HG03159 (cell line): ENCODE measurements at regions not wholly inside any gene's neighbourhood (a gene's known extent, or its start where the extent isn't known, plus 50 kb on each side); places are given as distances from the start of the nearest gene placed in this dataset.

ENCODE experiments used
- ATAC-seq: cut with Tn5 transposase; IDR thresholded peaks from one replicate; pipeline ENCODE4 v1.9.1; 2021; ENCODE audit warnings: mild to moderate bottlenecking, moderate library complexity; ENCODE audit not compliant: unreplicated experiment

DNA sequence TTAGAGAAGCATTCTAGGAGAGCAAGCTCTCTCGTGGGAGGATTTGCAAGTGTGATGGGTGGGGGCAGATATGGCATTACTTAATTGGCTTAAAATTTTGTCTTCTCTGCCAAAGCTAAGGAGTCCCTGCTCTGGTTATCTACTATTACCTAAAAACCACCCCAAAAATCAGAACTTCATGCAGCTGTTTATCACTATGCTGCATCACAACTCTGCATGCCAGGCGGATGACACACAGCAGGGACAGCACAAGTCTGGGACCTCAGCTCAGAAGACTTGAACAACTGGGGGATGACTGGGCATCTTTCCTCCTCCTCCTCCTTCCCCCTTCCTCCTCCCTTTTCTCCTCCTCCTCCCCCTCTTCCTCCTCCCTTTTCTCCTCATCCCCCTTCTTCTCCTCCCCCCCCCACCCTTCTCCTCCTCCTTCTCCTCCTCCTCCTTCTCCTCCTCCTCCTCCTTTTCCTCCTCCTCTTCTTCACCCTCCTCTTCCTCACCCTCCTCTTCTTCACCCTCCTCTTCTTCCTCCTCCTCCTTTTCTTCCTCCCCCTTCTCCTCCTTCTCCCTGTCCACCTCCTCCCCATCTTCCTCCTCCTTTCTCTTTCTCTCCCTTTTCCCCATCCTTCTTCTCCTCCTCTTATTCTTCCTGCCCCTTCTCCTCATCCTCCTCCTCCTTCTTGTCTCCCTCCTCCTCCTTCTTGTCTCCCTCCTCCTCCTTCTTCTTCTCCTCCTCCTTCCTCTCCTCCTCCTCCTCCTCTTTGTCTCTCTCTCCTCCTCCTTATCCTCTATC, 218.6 kb upstream of the PMEPA1 start:
- ATAC-seq: no peak

DNA sequence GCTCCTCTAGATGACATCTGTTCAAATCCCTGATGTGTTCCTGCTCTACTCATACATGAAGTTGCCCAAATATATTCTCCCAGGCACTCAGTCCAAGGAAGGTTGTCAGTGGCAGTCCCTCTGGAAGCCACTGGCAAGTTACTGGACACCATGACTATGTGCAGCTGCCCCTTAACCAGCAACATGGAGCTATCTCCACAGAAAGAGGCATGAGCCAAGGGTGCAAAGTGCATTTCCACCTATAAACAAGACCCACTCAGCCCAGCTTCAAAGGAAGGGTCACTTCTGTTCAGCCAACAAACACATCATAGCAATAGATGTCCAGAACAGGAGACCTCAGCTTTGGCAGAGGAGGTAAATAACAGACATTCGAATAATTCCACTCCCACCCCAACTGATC, 217.6 kb upstream of the PMEPA1 start:
- ATAC-seq: no peak

DNA sequence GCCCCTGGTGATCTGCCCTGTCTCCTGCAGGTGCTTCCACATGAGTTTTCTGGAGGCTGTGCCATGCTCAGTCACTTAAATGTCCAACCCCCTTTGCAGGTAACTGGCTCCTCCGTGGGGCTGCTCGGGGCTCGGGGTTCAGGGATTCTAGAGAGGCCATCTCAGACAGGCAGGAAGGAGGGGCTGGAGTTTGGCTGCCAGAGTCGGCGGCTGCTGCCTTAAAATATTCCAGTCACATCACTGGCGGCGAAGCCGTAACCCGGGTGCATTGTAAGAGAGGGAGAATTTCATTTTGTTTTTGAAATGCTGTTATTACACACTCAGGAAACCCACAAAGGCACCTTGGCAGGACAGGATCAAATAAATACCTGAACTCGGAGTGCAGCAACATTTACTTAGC, 212.9 kb upstream of the PMEPA1 start:
- ATAC-seq: no peak

DNA sequence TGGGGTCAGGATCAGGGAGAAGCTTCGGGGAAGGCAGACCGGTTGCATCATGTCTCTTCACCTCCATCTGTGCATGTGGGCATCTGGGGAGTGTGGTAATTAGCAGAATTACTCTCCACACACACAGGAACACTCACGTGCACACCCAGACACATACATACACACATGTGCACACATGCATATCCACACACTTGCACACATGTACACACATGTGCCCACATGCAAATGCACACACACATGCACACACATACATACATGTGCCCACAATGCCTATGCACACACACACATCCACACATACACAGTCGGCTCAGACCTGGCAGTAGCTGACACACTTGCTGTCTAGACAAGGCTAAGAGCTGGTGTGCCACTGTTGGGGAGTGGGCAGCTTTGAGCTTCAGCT, 212.3 kb upstream of the PMEPA1 start:
- ATAC-seq: no peak

DNA sequence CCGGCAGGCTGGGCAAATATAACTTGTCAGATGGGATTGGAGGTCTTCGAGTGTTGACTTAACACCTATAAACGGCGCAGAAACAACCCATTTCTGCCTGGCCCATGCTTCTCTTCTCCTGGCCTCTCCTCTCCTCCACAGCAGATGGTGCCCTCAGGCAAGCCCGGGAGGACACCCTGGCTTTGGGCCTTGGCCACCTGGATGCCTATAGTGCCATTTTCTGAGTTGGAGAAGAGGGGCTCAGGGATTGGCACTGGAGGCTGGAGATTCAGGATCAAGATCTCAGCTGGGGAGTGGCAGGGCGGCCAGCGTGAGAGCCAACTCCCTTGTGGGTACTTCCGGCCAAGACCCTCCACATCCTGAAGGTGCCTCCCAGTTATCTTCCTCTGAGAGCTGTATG, 211.9 kb upstream of the PMEPA1 start:
- ATAC-seq: no peak

DNA sequence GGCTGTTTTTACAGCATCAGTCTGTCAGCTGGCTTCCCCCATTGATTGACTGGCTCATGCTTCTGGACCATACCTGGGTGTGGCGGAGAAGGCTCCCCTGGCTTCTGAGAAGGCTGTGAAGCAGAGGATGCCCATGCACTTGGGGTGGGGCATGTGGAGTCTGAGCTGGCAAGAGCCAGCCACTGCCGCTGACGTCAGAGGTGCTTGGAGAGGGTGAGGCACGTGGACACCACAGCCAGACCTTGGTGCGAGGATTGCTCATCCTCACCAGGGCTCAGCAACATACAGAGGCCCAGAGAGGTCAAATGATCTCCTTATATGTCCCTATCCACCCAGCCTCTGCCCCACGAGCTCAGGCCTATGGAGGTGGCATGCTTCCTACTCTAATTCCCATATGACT, 211.2 kb upstream of the PMEPA1 start:
- no peak for ATAC-seq

DNA sequence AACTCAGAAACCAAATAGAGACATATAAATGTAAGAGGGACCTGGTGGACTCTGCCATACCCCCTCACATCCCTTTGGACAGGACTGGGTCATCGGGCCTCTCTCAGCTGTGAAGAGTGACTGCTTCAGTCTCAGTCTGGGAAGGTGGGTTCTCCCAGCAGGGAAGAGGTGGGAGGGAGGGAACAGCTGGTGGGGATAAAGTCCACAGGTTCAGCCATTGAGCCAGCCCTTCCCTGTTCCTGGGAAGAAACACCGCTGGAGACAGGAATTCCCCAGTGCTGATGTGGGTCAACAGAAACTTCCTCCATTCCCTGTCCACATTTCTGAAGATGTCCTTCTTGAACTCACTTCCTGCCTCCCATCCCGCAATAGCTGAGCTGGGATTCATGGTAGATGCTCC, 209.2 kb upstream of the PMEPA1 start:
- ATAC-seq: no peak

DNA sequence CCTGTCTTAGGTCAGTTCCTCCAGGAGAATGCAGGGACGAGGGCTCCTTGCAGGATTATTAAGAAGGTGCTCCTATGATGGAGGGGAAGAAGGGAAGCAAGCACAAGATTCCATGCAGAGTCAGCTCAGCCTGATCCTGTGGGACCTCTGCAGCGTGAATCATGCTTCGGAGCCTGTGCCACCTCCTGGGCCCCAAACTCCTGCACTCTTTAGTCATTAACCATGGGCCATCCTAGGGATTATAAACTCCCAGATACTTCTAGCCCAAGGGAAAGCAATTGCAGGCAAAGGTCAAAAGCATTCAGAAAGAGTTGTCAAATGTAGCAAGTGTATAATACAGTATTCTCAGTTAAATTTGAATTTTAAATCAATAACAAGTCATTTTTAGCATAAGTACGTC, 208.7 kb upstream of the PMEPA1 start:
- ATAC-seq: no peak

DNA sequence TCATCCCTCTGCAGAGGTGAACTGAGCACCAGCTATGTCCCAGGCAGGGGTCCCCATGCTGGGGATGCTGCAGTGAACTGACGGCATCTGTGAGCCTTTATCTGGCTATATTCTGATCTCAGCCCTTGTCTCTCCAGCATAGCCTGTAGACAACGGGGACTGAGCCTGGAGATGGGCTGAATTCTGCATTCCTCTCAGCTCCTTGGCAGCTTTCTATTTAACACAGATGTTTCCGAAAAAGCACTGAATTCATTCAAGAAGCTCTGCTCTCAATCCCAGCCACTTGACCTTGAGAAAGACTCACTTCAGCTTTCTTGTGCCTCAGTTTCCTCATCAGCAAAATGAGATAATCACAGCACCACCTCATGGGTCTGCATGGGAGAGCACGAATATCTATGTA, 204.4 kb upstream of the PMEPA1 start:
- no peak for ATAC-seq

DNA sequence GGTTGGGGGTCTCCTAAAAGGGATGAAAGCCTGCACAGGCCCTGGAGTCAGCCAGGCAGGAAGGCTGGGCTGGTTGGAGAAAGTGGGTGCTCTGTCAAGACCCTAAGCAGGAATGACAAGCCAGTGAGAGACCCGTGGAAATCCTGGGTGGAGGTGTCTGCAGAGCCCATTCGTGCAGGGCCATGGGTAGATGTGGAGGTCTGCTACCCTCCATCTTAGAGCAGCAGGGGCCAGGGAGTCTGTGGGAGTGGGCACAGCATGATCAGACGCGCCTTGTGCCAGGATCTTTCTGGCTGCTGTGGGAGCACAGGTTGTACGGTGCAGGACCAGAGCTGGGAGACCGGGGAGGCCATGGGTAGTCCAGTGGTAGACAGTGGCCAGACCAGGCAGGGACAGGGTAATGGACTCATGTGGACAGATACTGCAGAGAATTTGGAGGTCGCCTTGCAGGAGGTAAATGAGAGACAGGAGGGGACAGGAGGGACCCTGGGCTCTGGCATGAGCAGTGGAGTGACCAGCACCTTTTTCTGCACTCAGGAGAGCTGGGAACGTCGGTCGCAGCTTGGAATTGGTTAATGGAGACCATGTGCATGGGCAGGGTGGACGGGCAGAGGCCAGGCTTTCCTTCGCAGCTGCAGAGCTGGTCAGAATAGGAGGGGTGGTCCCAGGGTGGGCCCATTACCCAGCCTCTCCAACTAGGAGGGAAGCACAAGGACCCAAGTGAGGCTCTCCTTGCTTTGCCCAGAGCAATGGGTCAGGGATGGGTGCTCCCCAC, 203.5 kb upstream of the PMEPA1 start:
- ATAC-seq: no peak

DNA sequence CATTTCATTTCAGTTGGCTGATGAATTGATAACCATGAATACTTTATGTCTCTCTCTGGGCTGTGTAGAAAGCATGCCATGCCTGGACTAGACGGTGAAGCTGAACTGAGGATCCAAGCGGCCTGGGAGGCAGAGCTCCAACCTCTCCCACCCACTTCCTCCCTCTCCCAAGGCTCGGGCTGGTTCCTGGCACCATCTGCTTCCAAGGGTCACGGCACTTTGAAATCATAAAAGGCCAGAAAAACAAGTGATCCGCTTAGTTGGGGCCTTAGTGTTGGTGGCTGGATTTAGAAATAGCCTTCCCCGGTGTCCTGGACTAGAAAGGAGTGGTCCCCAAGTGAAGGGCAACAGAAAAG, 202.4 kb upstream of the PMEPA1 start:
- ATAC-seq: no peak

DNA sequence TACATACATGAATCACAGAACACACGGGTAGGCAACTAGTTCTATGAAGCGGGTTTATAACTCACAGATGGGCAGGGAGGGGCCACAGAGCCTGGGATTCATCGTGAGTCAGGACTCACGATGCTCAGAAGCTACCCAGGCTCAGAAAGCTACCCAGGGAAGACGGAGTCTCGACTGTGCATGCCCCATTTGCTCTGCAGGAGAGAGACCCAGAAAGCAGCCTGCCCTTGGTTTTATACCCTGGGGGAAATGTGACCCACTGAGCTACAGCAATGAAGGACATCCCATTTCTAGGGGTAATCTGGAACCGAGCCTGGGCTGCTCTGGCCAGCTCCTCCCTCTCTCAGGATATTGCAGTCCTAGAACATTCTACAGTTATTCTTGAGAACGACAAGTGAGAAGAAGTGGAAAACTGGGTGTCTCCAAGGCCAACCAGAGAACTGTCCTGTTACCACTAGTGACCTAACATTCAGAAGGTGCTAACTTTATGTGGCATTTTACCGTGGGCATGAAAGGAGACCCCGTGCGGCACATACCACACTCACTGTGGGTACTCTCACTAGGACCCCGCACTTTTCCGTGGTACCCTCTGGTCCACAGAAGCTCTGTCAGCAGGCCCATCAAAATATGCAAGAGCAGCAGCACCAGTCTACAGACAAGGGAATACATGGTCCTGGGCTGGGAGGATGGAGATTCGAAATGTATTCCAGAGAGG, 201.9 kb upstream of the PMEPA1 start:
- ATAC-seq: no peak

DNA sequence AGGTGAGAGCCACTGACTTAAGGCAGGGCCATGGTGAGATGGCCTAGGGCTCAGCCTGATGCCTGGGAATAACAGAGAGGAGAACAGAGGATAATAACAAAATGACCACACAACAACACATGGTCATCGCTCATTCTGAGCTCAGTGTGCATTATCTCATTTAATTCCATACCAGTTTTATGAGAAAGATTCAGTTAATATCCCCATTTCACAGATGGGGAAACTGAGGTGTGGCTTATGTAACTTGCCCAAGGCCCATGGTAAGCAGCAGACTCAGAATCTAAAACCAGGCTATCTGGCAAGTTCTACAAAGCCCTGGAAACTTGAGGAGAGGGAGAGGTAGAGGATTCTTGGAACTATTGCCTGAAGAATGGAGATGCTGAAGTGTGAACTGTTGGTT, 200.9 kb upstream of the PMEPA1 start:
- no peak for ATAC-seq

DNA sequence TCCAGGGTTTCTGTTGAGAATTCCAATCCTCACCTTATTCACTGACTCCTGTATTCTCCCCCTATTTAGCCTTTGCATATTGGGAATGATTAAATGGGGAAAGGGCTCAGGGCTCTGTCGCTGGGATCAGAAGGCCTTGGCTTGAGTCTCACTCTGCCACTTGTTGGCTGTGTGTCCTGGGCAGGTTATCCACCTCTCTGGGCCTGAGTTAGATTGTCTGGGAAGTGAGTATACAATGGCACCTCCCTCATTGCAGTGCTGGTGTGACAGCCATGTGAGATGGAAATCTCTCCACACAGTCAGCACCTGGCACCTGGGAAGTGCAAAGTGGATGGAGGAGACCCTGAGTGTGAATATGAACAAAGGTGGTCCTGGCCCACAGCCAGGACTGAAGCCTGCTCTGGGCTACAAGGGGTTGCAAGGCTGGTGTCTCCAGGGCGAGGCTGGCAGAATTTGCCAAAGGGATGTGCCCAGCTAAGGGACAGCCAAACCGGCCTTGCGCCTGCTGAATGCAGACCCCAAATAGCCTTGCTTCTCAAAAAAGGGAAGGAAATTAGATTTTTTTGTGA, 200.0 kb upstream of the PMEPA1 start:
- no peak for ATAC-seq

DNA sequence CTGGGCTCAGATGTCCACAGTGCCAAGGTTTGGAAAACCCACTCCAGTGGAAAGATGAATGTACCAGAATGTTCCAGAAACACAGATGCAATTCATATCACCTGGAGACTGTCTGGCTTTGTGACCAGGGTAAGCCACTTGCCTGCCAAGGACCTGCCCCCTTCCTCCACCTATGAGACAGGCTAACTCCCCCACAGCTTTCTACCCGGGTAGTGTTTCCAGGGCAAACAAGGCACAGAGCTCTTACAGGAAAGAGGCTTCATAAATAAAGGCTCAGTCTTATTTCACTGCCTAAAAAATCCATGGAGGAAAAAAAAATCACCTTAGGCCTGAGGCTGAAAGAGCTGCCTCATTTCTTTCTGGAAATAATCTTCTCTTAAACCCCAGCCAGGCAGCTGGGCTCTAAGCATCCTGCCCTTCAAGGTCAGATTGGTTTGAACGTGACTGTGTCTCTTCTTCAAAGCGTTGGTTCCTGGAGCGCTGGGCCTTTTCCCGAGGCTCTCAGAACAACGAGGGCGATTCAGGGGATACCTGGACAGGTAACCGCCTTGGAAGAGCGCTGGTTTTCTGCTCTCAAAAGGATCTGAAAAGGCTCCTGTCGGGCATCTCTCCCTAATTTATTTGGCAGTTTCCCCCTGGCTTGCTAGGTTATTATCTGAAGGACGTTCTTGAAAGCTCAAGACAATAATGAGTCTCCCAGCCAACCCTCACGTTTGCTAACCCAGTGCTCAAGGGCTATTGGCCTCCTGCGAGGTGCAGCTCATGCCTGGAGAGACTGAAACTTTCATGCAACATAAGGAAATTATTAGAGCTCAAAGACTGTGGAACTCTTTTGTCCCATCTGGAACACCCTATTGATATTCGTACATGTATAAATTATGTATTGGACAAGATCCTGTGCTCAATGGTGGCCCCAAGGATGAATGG, 199.2 kb upstream of the PMEPA1 start:
- no peak for ATAC-seq

DNA sequence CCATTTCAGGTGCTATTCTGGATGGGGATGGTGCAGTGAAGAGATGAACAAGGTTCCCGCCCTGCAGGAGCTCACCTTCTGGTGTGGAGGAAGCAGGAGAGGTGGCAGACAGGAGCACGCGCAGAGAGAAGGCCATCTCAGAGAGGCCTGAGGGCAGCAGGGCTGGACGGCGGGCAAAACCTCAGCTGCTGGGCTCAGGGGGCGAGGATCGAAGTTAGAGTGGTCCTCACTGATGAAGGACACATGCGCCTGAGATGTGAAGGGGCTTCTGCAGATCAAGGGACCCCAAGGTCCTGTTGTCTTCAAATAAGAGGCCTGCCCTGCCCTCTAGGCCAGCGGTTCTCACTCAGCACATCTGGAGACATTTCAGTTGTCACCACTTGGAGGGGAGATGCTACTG, 198.4 kb upstream of the PMEPA1 start:
- no peak for ATAC-seq

DNA sequence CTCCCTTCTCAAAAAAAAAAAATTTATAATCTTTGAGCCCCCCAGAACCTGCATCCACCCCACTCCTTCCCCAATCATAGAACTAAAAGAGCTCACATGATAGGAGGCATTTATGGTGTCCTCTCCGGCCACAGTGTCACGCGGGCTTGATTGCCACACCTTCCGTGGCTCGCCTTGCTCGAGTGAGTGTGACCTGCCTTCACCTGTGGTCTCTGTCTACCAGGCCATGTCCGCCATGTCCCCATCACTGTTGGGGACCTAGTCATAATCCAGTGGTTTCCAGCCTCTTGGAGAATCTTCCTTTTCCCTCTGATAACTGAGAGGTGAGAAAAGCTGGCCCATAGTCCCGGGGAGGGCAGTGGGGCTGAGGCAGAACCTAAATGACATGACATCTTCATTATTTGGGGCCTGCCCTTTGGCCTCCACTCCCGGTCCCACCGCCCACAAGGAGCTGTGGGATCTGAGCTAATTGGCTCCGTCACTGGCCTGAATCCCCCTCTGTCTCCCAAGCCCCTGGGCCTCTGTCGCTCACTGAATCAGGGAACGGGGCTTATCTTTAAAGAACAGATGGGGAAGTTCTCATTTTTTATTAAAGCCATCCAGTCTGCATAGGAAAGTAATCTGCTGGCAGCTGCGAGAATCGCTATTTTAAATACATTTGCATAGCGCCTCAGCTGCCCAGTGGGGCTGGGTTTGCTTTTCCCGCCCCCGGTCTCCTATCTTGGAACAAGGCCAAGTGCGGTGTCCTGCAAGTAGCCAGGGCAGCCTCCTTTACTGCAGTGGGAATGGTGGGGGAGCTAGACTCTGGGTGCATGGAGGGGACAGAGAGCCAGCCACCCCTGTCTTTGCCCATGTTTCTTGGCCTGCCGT, 197.6 kb upstream of the PMEPA1 start:
- ATAC-seq: no peak

DNA sequence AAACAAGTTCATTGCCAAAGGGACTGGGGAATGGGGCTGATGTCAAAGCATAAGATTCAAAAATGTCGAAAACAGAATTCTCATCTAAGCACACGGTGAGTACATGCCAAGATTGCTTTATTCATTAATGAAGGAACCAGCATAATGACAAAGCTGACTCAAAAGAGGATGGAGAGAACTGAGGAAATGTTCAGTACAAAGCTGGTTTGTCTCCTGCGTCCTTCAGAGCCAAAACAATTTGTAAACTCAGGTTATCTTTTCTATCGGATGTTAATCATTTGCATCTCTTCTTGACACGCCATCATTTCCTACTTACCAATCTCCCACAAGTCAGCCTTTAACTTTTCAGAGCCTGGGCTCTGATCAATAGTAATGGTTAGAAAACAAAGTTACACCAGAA, 195.6 kb upstream of the PMEPA1 start:
- ATAC-seq: no peak

DNA sequence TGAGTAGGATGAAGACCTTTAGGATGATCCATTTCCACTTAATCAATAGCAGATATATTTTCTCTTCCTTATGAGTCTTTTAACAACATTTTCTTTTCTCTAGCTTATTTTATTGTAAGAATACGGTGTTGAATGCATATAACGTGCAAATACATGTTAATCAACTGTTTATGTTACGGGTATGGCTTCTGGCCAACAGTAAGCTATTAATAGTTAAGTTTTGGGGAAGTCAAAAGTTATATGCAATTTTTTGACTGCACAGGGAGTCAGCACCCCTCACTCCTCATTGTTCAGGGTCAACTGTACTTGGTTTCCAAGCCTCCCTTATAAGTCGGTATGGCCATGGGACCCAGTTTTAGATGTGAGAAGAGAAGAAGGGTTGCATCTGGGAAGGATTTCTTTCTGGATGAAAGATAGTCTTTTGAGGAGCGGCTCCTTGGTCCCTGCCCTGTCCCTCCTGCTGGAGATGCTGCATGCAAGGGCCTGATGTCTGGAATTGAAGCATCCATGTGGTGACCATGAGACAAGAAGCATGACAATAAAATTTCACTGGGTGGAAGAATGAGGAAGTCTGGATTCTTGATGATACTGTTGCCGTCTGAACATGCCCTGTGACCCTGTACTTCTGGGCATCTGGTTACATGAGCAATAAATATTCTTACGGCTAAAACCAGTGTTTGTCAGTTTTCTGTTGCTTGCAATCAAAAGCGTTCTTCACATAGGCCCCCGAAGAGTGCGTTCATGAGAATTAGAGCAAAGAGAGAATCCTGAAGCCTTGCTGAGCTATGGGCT, 194.7 kb upstream of the PMEPA1 start:
- ATAC-seq: no peak
